ENCODE measurements at regions not wholly inside any gene's neighbourhood (a gene's known extent, or its start where the extent isn't known, plus 50 kb on each side); places are given as distances from the start of the nearest gene placed in this dataset.

- no peaks in the 10 kb centered on the region for H3K27me3 ChIP-seq
- H3K36me3 ChIP-seq: no peaks in the 10 kb centered on the region
- no peak overlapping the region for H3K4me3 ChIP-seq
- H3K9me3 ChIP-seq: peaks cover 0 to 6% (median 0%) of the 10 kb centered on the region in 11 donors
- no peak overlapping the region for H3K27ac ChIP-seq
- WGBS, 2 donors: 94 to 96% methylated on average over 2 of the region's 2 CpGs
- peaks cover 0 to 23% (median 16%) of the 10 kb centered on the region in 9 donors for H3K4me1 ChIP-seq
- ATAC-seq (no peak), DNase-seq (no peak)
- TF ChIP-seq CTCF (IDR thresholded peaks at IDR 0.05): no peak
- intact Hi-C loops (cut with DNase I): no loop called here
These were observed 93.7 kb upstream of the THUMPD2 start for GRCh38 chr2:39872748-39873147.

- H3K27ac ChIP-seq: no peak overlapping the region
- intact Hi-C loops (cut with DNase I): no loop called here
- 43 to 52% methylated on average over 7 of the region's 7 CpGs for WGBS, 2 donors
These were observed 92.3 kb upstream of the THUMPD2 start for GRCh38 chr2:39871291-39871761.

GRCh38 chr2:39870871-39871270, 91.8 kb upstream of the THUMPD2 start:
- 92 to 94% methylated on average over 3 of the region's 3 CpGs for WGBS, 2 donors
- intact Hi-C loops (cut with DNase I): no loop called here
- H3K4me1 ChIP-seq: peaks cover 0 to 23% (median 16%) of the 10 kb centered on the region in 9 donors

More at GRCh38 chr2:39871291-39871761, 92.3 kb upstream of the THUMPD2 start:
- DNase-seq (no peak), ATAC-seq (peak in 1 of 8 donors; percentile 11)
- no peaks in the 10 kb centered on the region for H3K27me3 ChIP-seq
- no peak overlapping the region for H3K4me3 ChIP-seq
- peaks cover 0 to 23% (median 16%) of the 10 kb centered on the region in 9 donors for H3K4me1 ChIP-seq
- no peaks in the 10 kb centered on the region for H3K36me3 ChIP-seq
- no peak for TF ChIP-seq CTCF (IDR thresholded peaks at IDR 0.05)
- H3K9me3 ChIP-seq: no peaks in the 10 kb centered on the region

DNA sequence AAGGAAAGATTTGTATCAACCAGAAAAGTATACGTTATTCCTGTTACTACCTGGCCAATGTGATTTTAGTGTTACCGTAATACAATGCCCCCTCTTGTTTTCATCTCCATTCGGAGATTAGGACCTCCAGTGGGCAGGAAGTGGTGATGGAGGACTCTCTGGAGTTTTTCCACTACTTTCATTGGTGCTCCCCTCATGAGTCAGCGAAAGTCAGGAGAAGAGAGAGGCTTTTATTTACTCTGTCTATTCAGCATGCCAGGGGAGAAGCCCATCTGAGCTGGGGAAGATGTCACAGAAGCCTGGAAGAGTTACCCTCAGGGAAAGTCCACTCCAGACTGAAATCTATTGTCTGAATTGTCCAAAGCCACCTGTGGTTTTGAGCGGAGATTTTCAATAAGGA, 88.2 kb upstream of the THUMPD2 start:
- Histone ChIP-seq H3K36me3 (no peaks in the 10 kb centered on the region), H3K27ac (no peak overlapping the region), H3K27me3 (peaks cover 0 to 4% (median 0%) of the 10 kb centered on the region in 7 donors), H3K4me1 (peaks cover 0 to 16% (median 4%) of the 10 kb centered on the region in 9 donors), H3K4me3 (no peak overlapping the region), H3K9me3 (peaks cover 0 to 6% (median 0%) of the 10 kb centered on the region in 11 donors)
- DNase-seq (no peak), ATAC-seq (no peak)
- WGBS, 2 donors: 88% methylated on average over 5 of the region's 5 CpGs
- no peak for TF ChIP-seq CTCF (IDR thresholded peaks at IDR 0.05)
- intact Hi-C loops (cut with DNase I): loop anchor here in 1 of 10 donors (5.0 kb wide), 1 partner anchor 1315 kb away; no protein-coding TSS in a partner anchor

More at GRCh38 chr2:39870871-39871270, 91.8 kb upstream of the THUMPD2 start:
- no peak overlapping the region for H3K27ac ChIP-seq
- no peak for TF ChIP-seq CTCF (IDR thresholded peaks at IDR 0.05)
- H3K36me3 ChIP-seq: no peaks in the 10 kb centered on the region
- DNase-seq: no peak
- H3K9me3 ChIP-seq: no peaks in the 10 kb centered on the region
- ATAC-seq: no peak
- peaks cover 0 to 2% (median 0%) of the 10 kb centered on the region in 7 donors for H3K27me3 ChIP-seq
- no peak overlapping the region for H3K4me3 ChIP-seq
